Breast epithelium (tissue), 4 donors: ENCODE measurements at regions not wholly inside any gene's neighbourhood (a gene's known extent, or its start where the extent isn't known, plus 50 kb on each side); places are given as distances from the start of the nearest gene placed in this dataset.

Experiments
- DNase-seq, 2 donors: peaks; one replicate each; pipeline ENCODE4 v3.0.0-alpha.2; 2019; ENCODE audit warnings: low spot score in 2 of 2
- H3K27ac ChIP-seq, 2 donors: fragments of 200-600 bp; sonication (generic) in 1 of 2; one replicate each; pipeline ENCODE4 v1.5.1; 2016 to 2019; ENCODE audit warnings: mild to moderate bottlenecking in 1 of 2
- H3K27me3 ChIP-seq, 2 donors: fragments of 200-600 bp; sonication (generic) in 1 of 2; one replicate each; pipeline versions ENCODE4 v1.5.1 to v1.6.0; 2017 to 2019; ENCODE audit warnings: control low read depth in 1 of 2, mild to moderate bottlenecking in 1 of 2
- H3K36me3 ChIP-seq: fragments of 200-600 bp; one replicate; pipeline ENCODE4 v1.5.1; 2019
- H3K4me1 ChIP-seq, 2 donors: fragments of 200-600 bp; sonication (generic); one replicate each; pipeline ENCODE4 v1.5.1; 2016 to 2019; ENCODE audit warnings: control low read depth in 1 of 2
- H3K4me3 ChIP-seq, 3 donors: fragments of 200-600 bp; sonication (generic); 1 replicate in 2 of 3; 2 replicates in 1 of 3; pipeline ENCODE4 v1.5.1; 2016 to 2019; ENCODE audit warnings: mild to moderate bottlenecking in 3 of 3, moderate library complexity in 2 of 3
- H3K9me3 ChIP-seq, 2 donors: fragments of 200-600 bp; sonication (generic) in 1 of 2; one replicate each; pipeline ENCODE4 v1.5.1; 2016 to 2019; ENCODE audit warnings: control low read depth in 1 of 2
- POLR2A ChIP-seq: fragments of 450-650 bp; IDR thresholded peaks from one replicate; pipeline ENCODE4 v1.6.1; 2016; ENCODE audit warnings: antibody characterized with exemption, mild to moderate bottlenecking, moderate library complexity
- POLR2AphosphoS5 ChIP-seq, 3 donors: sonication (generic); formaldehyde crosslinking; IDR thresholded peaks; one replicate each; pipeline ENCODE4 v1.6.1; 2017; ENCODE audit warnings: antibody characterized with exemption in 3 of 3
- intact Hi-C: fragments of 100-400 bp; cut with DNase I; formaldehyde crosslinking; loops from one replicate; pipeline ENCODE4 v1.15.1; 2023; ENCODE audit warnings: low total_unique reads
- TF ChIP-seq, protein P1 (sequence below), 3 donors: fragments of 450-650 bp; IDR thresholded peaks; one replicate each; pipeline ENCODE4 v1.5.1; 2016 to 2017; ENCODE audit warnings: antibody characterized with exemption in 3 of 3, mild to moderate bottlenecking in 3 of 3, moderate library complexity in 3 of 3

DNA sequence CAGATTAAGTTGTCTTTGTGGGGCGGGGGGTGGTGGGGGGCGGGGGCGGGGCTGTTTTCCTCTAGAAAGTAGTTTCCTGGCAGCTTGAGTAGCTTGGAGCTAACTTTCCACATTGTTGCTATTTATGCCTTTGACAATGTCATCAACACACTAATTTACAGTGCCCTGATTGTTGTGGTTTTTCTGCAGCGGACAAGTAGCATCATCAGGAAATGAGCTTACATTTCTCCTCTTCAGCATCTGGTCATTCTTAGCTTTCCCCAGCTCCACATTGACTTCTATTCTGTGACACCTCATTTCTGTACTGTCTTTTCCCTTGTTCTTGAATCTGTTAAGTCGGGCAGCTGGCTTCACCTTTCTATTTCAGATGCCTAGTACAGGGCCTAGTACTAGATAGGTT, 112.3 kb upstream of the RAD23B start:
- Histone ChIP-seq H3K27ac (no peak overlapping the region), H3K36me3 (no peaks in the 10 kb centered on the region), H3K4me3 (no peak overlapping the region), H3K9me3 (no peaks in the 10 kb centered on the region), H3K4me1 (no peaks in the 10 kb centered on the region), H3K27me3 (no peaks in the 10 kb centered on the region)
- intact Hi-C loops: no loop called here
- TF ChIP-seq POLR2AphosphoS5 (IDR thresholded peaks at IDR 0.05) (no peak), POLR2A (no peak)
- TF ChIP-seq, protein P1, sequence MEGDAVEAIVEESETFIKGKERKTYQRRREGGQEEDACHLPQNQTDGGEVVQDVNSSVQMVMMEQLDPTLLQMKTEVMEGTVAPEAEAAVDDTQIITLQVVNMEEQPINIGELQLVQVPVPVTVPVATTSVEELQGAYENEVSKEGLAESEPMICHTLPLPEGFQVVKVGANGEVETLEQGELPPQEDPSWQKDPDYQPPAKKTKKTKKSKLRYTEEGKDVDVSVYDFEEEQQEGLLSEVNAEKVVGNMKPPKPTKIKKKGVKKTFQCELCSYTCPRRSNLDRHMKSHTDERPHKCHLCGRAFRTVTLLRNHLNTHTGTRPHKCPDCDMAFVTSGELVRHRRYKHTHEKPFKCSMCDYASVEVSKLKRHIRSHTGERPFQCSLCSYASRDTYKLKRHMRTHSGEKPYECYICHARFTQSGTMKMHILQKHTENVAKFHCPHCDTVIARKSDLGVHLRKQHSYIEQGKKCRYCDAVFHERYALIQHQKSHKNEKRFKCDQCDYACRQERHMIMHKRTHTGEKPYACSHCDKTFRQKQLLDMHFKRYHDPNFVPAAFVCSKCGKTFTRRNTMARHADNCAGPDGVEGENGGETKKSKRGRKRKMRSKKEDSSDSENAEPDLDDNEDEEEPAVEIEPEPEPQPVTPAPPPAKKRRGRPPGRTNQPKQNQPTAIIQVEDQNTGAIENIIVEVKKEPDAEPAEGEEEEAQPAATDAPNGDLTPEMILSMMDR (IDR thresholded peaks at IDR 0.05): no peak
- DNase-seq: no peak

DNA sequence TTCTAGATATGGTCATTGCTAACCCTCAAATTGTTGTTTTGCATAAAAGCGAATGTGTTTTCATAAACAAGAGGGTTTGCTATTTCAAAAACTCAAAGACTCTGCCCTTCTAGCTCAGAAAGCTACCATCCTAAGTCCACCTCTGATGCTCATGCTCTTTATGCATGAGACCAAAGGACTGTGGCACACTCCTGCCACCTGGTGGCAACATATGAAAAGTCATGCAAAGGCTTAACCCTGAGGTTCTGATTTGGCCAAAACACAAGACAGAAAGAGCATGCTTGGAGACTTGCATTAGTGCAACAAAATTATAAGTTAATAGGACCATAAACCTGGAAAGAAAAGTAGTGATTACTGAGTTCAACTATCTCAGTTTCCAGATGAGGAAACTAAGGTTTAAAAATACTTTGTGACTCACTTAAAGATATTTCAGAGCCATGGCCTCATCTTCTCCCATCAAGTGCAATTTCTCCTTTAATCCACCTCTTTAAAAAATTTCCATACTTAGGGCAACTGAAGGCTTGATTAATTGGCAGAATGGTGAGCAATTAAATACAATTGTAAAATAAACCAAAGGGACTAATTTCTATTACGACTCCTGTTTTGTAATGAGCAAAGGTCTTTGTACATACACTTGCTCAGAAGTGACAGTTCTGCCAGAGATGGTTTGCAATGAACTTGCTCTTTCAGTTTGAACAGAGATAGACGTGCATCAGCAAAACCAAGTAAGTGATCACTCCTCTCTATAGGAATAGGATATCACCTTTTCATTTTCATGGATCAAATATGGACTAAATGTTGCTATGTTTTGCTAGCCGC, 110.7 kb upstream of the RAD23B start:
- Histone ChIP-seq H3K4me1 (no peaks in the 10 kb centered on the region), H3K4me3 (no peak overlapping the region), H3K27ac (no peak overlapping the region), H3K9me3 (no peaks in the 10 kb centered on the region), H3K27me3 (no peaks in the 10 kb centered on the region), H3K36me3 (no peaks in the 10 kb centered on the region)
- DNase-seq: peak; percentile 62 to 67
- intact Hi-C loops: no loop called here
- TF ChIP-seq, protein P1 (IDR thresholded peaks at IDR 0.05): peak; percentile 78 to 91 (median 91)
- TF ChIP-seq POLR2AphosphoS5 (IDR thresholded peaks at IDR 0.05) (no peak), POLR2A (no peak)

DNA sequence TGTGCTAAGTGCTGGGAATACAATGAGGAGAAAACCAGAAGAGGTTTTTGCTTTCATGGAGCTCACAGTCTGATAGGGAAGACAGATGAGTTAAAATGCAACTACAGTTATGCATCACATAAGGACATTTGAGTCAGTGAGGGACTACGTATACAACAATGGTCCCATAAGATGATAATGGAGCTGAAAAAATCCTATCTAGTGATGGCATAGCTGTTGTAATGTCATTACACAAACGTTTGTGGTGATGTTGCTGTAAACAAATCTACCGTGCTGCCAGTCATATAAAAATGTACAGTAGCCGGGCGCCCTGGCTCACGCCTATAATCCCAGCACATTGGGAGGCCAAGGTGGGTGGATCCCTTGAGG, 110.1 kb upstream of the RAD23B start:
- no peaks in the 10 kb centered on the region for H3K4me1 ChIP-seq
- TF ChIP-seq POLR2A (no peak), POLR2AphosphoS5 (IDR thresholded peaks at IDR 0.05) (no peak)
- TF ChIP-seq, protein P1 (IDR thresholded peaks at IDR 0.05): no peak
- no peaks in the 10 kb centered on the region for H3K9me3 ChIP-seq
- DNase-seq: no peak
- no peaks in the 10 kb centered on the region for H3K27me3 ChIP-seq
- H3K36me3 ChIP-seq: no peaks in the 10 kb centered on the region
- intact Hi-C loops: no loop called here
- H3K4me3 ChIP-seq: no peak overlapping the region
- no peak overlapping the region for H3K27ac ChIP-seq

DNA sequence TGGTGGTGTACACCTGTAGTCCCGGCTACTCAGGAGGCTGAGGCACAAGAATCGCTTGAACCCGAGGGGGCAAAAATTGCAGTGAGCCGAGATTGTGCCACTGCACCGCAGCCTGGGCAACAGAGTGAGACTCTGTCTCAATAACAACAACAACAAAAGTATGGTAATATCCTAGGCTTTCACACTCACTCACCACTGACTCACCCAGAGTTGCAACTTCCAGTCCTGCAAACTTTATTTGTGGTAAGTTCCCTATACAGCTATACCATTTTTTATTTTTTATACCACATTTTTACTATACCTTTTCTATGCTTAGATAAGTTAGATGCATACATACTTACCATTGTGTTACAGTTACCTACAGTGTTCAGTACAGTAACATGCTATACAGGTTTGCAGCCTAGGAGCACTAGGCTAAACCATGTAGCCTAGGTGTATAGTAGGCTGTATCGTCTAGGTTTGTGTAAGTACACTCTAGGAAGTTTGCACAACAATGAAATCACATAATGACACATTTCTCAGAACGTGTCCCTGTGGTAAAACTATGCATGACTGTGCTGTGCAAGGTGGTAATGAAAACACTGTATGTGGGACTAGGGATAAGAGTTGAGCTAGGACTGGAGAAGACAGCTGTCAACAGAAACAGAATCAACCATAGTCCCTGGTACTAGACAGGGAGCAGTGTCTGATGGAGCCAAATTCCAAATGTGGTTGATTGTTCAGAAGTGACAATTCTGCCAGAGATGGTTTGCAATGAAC, 109.5 kb upstream of the RAD23B start:
- no peak for TF ChIP-seq POLR2A
- TF ChIP-seq, protein P1 (IDR thresholded peaks at IDR 0.05): no peak
- no peak overlapping the region for H3K4me3 ChIP-seq
- H3K4me1 ChIP-seq: no peaks in the 10 kb centered on the region
- H3K27ac ChIP-seq: no peak overlapping the region
- H3K36me3 ChIP-seq: no peaks in the 10 kb centered on the region
- no peaks in the 10 kb centered on the region for H3K27me3 ChIP-seq
- DNase-seq: no peak
- H3K9me3 ChIP-seq: no peaks in the 10 kb centered on the region
- intact Hi-C loops: no loop called here

DNA sequence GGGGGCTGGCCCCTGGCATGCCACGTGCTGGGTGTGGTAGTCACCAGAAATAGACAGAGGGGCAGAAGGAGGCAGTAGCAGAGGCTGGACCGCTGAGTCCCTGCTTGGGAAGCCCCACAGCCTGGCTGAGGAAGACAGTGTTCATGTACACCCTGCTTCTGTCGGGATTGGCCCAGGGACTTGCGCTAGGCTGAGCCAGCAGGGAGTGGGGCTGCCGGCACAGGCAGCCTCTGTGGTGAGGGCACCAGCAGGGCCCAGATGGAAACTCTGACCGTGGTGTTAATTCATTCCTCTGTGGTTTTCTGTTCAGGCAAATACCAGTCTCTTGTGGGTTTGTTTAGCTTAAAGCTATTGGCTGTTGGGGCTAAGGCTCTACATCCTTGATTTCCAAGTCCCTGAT, 108.6 kb upstream of the RAD23B start:
- H3K27ac ChIP-seq: no peak overlapping the region
- intact Hi-C loops: no loop called here

More for the DNA sequence above, 108.6 kb upstream of the RAD23B start:
- Histone ChIP-seq H3K27me3 (no peaks in the 10 kb centered on the region), H3K9me3 (no peaks in the 10 kb centered on the region), H3K36me3 (no peaks in the 10 kb centered on the region), H3K4me3 (no peak overlapping the region), H3K4me1 (no peaks in the 10 kb centered on the region)
- no peak for DNase-seq
- TF ChIP-seq POLR2AphosphoS5 (IDR thresholded peaks at IDR 0.05) (no peak), POLR2A (no peak)
- TF ChIP-seq, protein P1 (IDR thresholded peaks at IDR 0.05): no peak
